ENCODE measurements at regions not wholly inside any gene's neighbourhood (a gene's known extent, or its start where the extent isn't known, plus 50 kb on each side); places are given as distances from the start of the nearest gene placed in this dataset.

DNA sequence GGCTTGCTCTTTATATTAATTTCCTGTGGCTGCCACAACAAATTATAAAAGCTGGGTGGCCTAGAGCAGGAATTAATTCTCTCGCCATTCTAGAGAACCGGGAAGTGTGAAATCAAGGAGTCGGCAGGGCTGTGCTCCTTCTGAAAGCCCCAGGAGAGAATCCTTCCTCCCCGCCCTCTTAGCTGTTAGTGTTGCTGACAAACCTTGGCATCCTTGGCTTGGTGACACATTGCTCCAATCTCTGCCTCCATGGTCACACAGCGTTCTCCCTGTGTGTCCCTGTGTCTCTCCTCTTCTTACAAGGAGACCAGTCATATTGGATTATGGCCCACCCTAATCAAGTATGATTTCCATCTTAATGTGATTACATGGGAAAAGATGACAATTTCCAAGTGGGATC, 55.9 kb upstream of the NEURL1B start:
- Histone ChIP-seq H3K9me3 (ENCODE audit: control insufficient read depth in 1 of 2, insufficient read depth in 1 of 2, low read length in 2 of 2) (no peaks in the 10 kb centered on the region), H3K4me3 (ENCODE audit: low read length) (no peak overlapping the region), H3K36me3 (ENCODE audit: insufficient read depth, low read length) (no peaks in the 10 kb centered on the region), H3K4me1 (ENCODE audit: insufficient read depth, low read length) (no peaks in the 10 kb centered on the region), H3K27ac (ENCODE audit: low read depth in 1 of 2, low read length in 2 of 2) (no peak overlapping the region), H3K27me3 (ENCODE audit: control insufficient read depth in 1 of 2, insufficient read depth in 2 of 2, low read length in 2 of 2) (peaks cover 0 to 4% of the 10 kb centered on the region in 2 experiments)
- intact Hi-C loops (cut with DNase I, micrococcal nuclease): no loop called here
- POLR2A ChIA-PET: no interaction called here
- TF ChIP-seq, protein P1, sequence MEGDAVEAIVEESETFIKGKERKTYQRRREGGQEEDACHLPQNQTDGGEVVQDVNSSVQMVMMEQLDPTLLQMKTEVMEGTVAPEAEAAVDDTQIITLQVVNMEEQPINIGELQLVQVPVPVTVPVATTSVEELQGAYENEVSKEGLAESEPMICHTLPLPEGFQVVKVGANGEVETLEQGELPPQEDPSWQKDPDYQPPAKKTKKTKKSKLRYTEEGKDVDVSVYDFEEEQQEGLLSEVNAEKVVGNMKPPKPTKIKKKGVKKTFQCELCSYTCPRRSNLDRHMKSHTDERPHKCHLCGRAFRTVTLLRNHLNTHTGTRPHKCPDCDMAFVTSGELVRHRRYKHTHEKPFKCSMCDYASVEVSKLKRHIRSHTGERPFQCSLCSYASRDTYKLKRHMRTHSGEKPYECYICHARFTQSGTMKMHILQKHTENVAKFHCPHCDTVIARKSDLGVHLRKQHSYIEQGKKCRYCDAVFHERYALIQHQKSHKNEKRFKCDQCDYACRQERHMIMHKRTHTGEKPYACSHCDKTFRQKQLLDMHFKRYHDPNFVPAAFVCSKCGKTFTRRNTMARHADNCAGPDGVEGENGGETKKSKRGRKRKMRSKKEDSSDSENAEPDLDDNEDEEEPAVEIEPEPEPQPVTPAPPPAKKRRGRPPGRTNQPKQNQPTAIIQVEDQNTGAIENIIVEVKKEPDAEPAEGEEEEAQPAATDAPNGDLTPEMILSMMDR (IDR thresholded peaks at IDR 0.05): no peak
- no peak for DNase-seq
- no peaks in the 10 kb centered on the region for H3K36me3 Mint-ChIP-seq (ENCODE audit: low read depth)
- no peak overlapping the region for H3K27ac Mint-ChIP-seq
- no peak overlapping the region for H3K4me3 Mint-ChIP-seq
- no peak for ATAC-seq (ENCODE audit: poor library complexity)
- CTCF ChIA-PET: no interaction called here
- no peaks in the 10 kb centered on the region for H3K9me3 Mint-ChIP-seq
- H3K4me1 Mint-ChIP-seq (ENCODE audit: low read depth): no peaks in the 10 kb centered on the region
- peaks cover 40% of the 10 kb centered on the region for H3K27me3 Mint-ChIP-seq

DNA sequence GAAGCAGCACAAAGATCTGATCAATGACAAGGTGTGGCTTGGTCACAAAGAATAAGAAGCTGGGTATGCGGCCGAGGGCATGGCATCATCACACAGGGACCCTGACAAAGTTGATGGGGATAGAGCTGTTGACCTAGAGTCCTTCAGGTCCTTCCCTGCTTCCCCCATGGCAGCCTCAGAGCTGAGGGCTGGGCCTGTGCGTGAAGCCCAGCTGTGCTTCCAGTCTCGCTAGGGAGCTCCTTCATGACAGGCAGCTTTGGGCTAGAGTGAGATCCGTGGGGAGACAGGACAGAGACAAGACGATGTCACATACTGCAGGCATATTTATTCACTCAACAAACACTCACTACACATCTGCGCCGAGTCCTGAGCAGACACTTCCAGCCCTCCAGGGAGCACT, 56.4 kb upstream of the NEURL1B start:
- peaks cover 45% of the 10 kb centered on the region for H3K27me3 Mint-ChIP-seq
- intact Hi-C loops (cut with DNase I, micrococcal nuclease): no loop called here
- Histone ChIP-seq H3K9me3 (ENCODE audit: control insufficient read depth in 1 of 2, insufficient read depth in 1 of 2, low read length in 2 of 2) (no peaks in the 10 kb centered on the region), H3K4me3 (ENCODE audit: low read length) (no peak overlapping the region), H3K4me1 (ENCODE audit: insufficient read depth, low read length) (no peaks in the 10 kb centered on the region), H3K36me3 (ENCODE audit: insufficient read depth, low read length) (no peaks in the 10 kb centered on the region), H3K27ac (ENCODE audit: low read depth in 1 of 2, low read length in 2 of 2) (no peak overlapping the region), H3K27me3 (ENCODE audit: control insufficient read depth in 1 of 2, insufficient read depth in 2 of 2, low read length in 2 of 2) (peaks cover 0 to 4% of the 10 kb centered on the region in 2 experiments)
- no peaks in the 10 kb centered on the region for H3K9me3 Mint-ChIP-seq
- DNase-seq (no peak), ATAC-seq (ENCODE audit: poor library complexity) (no peak)
- no peaks in the 10 kb centered on the region for H3K4me1 Mint-ChIP-seq (ENCODE audit: low read depth)
- POLR2A ChIA-PET: no interaction called here
- TF ChIP-seq, protein P1 (IDR thresholded peaks at IDR 0.05): no peak
- no peak overlapping the region for H3K4me3 Mint-ChIP-seq
- CTCF ChIA-PET: no interaction called here
- H3K36me3 Mint-ChIP-seq (ENCODE audit: low read depth): no peaks in the 10 kb centered on the region
- no peak overlapping the region for H3K27ac Mint-ChIP-seq

- H3K36me3 Mint-ChIP-seq (ENCODE audit: low read depth): no peaks in the 10 kb centered on the region
- H3K9me3 ChIP-seq (ENCODE audit: control insufficient read depth in 1 of 2, insufficient read depth in 1 of 2, low read length in 2 of 2): no peaks in the 10 kb centered on the region
- CTCF ChIA-PET: no interaction called here
- H3K36me3 ChIP-seq (ENCODE audit: insufficient read depth, low read length): no peaks in the 10 kb centered on the region
- TF ChIP-seq, protein P1 (IDR thresholded peaks at IDR 0.05): no peak
- no peak for ATAC-seq (ENCODE audit: poor library complexity)
- H3K4me3 ChIP-seq (ENCODE audit: low read length): no peak overlapping the region
- intact Hi-C loops (cut with DNase I, micrococcal nuclease): no loop called here
- no peak overlapping the region for H3K27ac Mint-ChIP-seq
- no peak overlapping the region for H3K4me3 Mint-ChIP-seq
- H3K27ac ChIP-seq (ENCODE audit: low read depth in 1 of 2, low read length in 2 of 2): no peak overlapping the region
- no peak for DNase-seq
- H3K9me3 Mint-ChIP-seq: no peaks in the 10 kb centered on the region
- POLR2A ChIA-PET: no interaction called here
- H3K27me3 Mint-ChIP-seq: peaks cover 45% of the 10 kb centered on the region
- H3K4me1 ChIP-seq (ENCODE audit: insufficient read depth, low read length): no peaks in the 10 kb centered on the region
- H3K4me1 Mint-ChIP-seq (ENCODE audit: low read depth): no peaks in the 10 kb centered on the region
- peaks cover 0 to 4% of the 10 kb centered on the region in 2 experiments for H3K27me3 ChIP-seq (ENCODE audit: control insufficient read depth in 1 of 2, insufficient read depth in 2 of 2, low read length in 2 of 2)
Measured at GRCh38 chr5:172583931-172584511, 57.0 kb upstream of the NEURL1B start.
